ENCODE measurements at regions not wholly inside any gene's neighbourhood (a gene's known extent, or its start where the extent isn't known, plus 50 kb on each side); places are given as distances from the start of the nearest gene placed in this dataset.

DNA sequence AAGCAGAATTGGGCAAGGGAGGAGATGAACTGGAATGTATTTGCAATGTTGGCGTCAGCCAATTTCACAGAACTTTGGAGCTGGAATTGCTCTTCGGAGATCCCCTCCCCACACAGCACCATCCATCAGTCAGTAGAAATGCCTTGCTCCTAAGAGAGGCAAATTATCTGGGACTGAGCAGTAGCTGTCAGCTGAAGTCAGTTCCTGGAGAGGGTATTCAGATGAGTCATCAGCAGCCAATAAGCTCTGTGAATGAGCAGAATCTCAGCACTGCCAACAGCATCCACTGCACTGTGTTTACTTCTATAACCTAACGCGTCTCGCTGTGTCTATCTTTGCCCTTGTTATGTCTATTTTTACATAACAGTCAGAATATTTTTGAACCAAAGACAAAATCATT lies 213.7 kb downstream of the SLITRK5 start:
- TF ChIP-seq, protein P1, sequence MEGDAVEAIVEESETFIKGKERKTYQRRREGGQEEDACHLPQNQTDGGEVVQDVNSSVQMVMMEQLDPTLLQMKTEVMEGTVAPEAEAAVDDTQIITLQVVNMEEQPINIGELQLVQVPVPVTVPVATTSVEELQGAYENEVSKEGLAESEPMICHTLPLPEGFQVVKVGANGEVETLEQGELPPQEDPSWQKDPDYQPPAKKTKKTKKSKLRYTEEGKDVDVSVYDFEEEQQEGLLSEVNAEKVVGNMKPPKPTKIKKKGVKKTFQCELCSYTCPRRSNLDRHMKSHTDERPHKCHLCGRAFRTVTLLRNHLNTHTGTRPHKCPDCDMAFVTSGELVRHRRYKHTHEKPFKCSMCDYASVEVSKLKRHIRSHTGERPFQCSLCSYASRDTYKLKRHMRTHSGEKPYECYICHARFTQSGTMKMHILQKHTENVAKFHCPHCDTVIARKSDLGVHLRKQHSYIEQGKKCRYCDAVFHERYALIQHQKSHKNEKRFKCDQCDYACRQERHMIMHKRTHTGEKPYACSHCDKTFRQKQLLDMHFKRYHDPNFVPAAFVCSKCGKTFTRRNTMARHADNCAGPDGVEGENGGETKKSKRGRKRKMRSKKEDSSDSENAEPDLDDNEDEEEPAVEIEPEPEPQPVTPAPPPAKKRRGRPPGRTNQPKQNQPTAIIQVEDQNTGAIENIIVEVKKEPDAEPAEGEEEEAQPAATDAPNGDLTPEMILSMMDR (conservative IDR thresholded peaks at IDR 0.05), result no peak
- no peak for TF ChIP-seq EZH2 (IDR thresholded peaks at IDR 0.05; ENCODE audit: low read depth)
